ENCODE measurements at regions not wholly inside any gene's neighbourhood (a gene's known extent, or its start where the extent isn't known, plus 50 kb on each side); places are given as distances from the start of the nearest gene placed in this dataset.
"Not testable (repeated sequence)": the region's sequence is repeated elsewhere in the genome, so short reads cannot be mapped to it uniquely, and the experiment has no call there.

DNA sequence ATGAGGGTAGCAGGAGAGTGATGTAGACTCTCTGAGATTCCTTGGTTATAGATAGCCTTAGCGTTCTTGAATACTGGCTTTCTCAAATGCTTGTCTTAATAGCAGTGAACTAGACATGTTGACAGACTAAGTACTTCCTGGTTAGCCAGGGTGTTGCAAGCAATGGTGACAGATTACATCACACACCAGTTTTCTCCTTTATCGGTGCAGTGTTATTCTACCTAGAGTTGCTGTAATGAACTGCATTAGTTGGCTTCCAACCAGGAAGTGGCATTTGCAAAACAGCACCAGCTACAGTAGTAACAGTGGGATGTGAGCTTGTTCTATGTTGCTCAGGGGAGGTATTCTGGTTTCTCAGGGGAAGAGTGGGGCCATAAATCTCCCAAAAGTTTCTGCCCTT lies 582.2 kb upstream of the DDX18 start:
- no peak for DNase-seq

DNA sequence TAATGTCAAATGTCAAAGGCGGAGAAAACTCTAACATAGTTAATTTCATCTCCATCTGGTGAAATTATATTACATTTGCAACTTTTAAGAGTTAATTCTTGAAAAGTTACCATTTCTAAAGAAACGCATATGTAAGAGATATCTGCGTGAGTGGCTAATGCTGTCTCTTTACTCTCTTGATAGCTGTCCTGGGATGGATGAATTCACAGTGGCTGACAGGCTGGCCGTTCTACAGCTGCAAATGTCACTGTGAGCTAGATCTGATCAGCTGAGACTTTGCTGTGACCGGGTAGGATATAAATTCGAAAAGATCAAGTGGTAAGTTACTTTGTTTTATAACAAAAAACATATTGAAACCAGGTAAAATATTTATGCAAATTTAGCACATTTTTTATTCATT lies 557.1 kb upstream of the DDX18 start:
- DNase-seq, result no peak

DNA sequence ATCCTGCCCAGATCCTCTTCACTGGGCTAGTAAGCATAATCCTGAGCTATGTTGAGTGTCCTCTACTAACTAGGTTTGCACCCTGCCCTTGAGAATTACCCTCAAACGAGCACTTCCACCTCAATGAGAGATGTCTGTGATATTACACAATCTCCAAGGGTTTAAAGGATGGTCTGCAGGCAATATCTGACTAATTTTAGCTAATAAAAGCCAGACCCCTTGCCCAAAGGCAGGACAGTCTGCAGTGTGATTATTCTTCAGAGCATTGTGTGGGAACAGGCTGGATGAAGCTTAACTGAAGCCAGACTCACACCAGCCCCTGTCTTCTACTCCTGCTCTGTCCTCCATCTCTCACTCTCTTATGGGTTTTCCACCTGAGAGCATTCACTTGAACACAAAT lies 544.9 kb upstream of the DDX18 start:
- no peak for DNase-seq

DNA sequence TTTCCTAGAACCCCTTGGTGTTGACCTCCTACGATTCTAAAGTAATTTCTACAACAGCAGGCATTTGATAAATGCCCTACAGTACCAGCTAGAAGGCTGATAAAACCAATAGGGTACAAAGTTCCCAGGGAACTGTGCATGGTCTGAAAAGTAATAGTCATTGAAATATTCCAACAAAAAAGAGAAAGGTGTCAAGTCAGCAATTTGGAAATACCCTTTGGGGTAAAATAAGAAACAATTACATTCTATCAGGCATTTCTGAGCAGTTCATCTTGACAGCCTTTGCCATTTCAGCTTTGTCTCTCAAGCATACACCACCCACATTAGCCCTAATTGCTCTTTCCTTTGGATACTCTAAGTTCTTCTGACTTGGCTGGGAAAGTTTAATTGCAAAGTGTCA lies 542.9 kb upstream of the DDX18 start:
- DNase-seq, result no peak

GRCh38 chr2:117273009-117273671 lies 541.4 kb upstream of the DDX18 start:
- DNase-seq, result no peak

DNA sequence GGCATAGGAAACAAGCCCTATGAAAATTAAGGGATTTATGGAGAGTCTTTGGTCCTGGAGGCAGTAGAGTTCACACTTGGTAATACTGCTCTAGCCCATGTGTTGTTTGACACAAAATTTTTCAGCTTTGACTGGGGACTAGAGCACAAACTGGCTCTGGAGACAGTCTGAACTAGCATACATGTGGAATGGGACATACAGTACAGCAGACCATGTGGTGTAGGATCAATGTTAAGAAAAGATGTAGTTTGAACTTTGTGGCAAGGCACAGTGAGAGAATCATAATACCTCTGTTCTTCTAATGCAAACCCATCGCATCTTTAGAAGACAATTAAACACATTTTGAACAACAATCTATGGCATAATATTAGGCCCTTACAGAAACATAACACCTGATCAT lies 521.5 kb upstream of the DDX18 start:
- DNase-seq, result no peak

GRCh38 chr2:117299451-117299850 lies 515.0 kb upstream of the DDX18 start:
- no peak for DNase-seq

DNA sequence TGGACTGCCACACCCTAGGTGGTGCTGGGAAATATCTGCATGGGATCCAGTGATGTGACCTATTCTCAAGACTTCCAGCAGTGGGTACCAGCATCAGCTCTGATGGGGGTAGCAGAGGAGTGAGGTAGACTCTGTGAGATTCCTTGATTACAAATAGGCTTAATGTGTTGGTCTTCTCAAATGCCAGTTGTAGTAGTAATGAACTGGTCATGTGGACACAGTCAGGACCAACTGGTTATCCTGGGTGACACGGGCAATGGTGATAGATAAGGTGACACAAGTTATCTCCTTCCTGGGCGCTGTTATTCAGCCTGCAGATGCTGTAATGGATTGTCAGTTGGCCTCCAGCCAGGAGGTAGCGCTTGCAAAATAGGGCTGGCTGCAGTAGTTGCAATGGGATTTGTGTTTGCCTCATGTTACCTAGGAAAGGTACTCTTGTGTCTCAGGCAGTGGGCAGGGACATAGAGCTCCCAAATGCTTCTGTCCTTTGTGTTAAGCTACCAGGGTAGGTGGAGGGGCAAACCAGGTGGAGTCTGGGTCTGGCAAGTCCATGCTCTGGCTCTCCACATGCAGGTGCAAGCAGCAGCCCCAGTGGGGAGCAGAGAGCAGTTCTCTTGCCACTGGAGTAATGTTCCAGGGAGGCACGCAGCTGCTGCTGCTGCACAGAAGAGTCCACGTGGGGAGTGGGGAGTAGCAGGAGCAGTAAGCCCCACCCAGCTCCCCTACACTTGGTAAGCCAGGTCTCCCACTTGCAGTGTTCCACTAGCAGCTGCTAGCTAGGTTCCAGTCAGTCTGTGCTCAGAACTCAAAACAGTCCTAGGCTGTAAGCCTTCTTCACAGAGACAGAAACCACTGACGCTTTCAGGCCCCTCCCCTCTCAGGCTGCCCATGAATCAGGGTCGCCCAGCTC lies 505.4 kb upstream of the DDX18 start:
- no peak for DNase-seq

GRCh38 chr2:117321816-117322215 lies 492.7 kb upstream of the DDX18 start:
- DNase-seq, result no peak

DNA sequence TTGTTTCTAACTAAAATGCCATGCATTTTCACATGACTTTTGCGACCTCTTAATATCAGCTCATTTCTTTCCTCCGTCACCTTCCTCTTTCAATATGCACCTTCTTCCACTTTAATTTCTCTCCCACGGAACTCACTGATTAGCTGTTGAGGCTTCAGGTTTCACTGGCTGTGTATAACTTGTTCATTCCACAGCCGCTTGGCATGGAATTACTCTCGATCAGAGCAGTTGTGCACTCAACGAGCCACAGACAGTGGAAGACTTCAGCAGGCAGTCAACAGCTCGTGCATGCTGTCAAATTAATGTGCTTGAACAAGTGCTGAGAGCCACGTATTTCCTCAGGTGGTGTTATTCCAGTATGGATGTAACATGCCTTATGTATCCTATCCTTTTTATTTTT lies 491.2 kb upstream of the DDX18 start:
- DNase-seq, result no peak

GRCh38 chr2:117330641-117331040 lies 483.9 kb upstream of the DDX18 start:
- DNase-seq, result no peak

DNA sequence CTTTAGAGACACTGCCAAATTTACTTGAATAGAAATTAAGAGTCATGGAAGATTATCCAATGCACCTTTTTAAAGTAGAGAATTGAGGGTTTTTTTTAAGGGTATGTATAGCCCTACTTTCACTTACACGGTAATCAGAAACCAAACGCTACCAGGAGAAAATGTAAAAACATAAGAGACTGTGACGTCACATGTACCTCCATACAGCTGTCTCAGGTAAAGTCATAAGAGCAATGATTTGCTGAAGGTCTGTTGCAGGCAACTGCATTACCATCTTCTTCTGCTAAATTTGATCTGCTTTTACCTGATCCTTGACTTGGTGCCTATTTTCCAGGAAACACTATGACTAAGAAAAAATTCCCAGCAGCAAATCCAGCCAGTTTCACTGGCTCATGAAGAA lies 478.5 kb upstream of the DDX18 start:
- DNase-seq, result no peak

DNA sequence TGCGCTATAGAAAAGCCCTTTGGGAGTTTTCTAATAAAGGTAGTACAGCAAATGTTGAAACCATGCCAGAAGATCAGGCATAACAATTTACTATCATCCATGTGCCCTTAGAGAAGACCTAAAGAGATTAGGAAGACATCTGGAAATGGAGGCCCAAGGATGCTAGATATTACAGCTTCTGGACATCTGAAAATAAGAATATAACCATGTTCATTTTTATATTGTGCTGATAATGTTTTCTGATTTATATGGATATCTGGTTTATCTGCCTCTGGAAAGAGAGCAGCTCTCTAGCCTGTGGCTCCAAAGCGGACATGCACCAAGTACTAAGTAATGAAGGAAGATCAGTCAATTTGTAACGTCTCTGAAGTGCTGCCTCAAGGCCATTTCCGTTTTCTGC lies 478.0 kb upstream of the DDX18 start:
- DNase-seq, result no peak

DNA sequence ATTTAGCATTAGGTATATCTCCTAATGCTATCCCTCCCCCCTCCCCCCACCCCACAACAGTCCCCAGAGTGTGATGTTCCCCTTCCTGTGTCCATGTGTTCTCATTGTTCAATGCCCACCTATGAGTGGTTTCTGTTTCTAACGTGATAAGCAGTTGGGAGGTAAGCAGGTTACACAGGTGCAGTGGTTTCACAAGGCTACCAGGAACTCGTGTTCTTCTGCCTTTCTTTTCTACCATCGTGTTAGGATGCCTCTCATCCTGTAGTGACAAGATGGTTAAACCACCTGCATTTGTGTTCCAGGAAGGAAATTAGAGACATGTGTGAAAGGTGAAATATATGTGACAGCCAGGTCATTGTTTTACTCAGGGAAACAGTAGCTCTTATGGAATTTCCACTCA lies 476.5 kb upstream of the DDX18 start:
- not testable (repeated sequence) for DNase-seq

GRCh38 chr2:117339980-117340379 lies 474.5 kb upstream of the DDX18 start:
- DNase-seq, result no peak

- DNase-seq, result no peak
Measured at GRCh38 chr2:117341690-117342089, 472.8 kb upstream of the DDX18 start.

GRCh38 chr2:117342415-117342814 lies 472.1 kb upstream of the DDX18 start:
- no peak for DNase-seq

DNA sequence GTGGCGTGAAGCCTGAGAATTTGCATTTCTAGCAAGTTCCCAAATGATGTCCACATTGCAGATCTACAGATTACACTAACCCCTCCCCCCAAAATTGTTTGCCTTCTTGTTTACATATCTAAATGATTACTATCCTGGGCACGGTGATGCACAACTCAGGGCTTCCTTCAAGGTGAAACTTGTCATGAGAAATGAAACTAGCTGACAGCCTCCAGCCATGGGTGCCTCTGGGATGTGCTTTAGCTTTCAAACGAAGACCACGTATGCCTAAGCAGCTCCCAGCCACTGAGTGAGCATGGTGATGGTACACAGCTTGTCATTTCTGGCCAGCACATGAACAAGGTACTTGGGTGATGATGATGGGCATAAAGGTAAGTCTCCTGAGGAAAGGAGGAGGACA lies 464.8 kb upstream of the DDX18 start:
- DNase-seq, result no peak

DNA sequence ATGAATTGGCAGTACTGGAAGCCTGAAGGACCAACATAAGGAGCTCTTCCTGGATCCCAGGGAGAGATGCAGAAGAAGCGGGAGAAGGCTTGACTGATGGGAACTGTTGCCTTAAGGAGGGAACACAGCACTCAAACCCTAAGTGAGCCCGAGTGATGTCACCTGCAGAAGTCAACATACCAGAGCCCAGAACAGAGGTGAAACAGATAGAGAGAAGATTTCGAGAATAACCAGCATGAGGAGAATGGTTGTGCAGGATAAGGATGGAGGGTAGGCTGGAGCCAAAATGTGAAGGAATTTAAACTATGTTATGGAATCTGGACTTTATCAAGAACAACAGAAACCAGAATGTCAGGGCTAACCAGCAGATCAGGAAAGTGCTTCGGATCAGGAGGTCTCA lies 463.1 kb upstream of the DDX18 start:
- DNase-seq, result no peak

DNA sequence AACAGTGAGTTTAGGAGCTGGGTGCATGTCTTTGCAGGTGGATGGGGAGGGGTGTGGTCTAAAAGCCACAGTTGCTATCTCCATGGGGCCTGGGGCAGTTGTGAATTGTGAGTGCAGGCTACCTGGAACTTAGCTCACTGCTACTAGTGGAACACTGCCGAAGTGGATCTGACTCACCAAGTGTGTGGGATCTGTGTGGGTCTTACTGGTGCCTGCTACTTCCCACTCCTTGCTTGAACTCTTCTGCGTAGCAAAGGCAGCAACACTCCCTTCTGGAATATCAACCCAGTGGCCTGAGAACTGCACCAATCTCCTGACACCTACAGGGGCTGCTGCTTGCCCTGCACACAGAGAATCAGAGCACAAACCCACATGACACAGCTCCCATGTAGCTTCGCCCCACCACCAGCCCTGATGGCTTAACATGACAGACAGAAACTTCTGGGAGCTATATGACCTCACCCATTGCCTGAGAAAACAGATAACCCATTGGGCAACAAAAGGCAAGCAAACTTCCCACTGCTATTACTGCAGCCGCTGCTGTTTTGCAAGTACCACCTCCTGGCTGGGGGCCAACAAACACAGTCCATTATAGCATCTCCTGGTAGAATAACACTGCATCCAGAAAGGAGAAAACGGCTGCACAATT lies 455.1 kb upstream of the DDX18 start:
- no peak for DNase-seq

GRCh38 chr2:117360586-117360985 lies 453.9 kb upstream of the DDX18 start:
- DNase-seq, result no peak

GRCh38 chr2:117378653-117379052 lies 435.8 kb upstream of the DDX18 start:
- no peak for DNase-seq

DNA sequence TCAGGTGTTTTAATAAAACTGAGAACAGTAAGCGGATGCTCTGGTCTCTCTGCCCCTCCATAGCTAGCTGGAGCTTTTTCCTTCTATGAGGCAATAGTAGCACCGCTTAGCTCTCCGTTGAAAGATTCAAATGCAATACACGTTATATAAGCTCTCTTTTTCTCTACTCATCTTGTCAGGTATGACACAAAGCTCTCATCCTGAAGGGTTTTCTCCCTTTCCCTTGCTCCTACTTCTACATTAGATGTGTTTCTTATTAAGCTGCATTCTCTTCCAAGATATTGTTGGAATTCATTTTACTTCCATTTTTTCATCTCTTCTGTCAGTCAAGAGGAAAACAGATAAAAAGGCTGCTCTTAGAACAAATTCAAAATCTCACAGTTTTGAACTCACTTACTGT lies 434.6 kb upstream of the DDX18 start:
- DNase-seq, result no peak

DNA sequence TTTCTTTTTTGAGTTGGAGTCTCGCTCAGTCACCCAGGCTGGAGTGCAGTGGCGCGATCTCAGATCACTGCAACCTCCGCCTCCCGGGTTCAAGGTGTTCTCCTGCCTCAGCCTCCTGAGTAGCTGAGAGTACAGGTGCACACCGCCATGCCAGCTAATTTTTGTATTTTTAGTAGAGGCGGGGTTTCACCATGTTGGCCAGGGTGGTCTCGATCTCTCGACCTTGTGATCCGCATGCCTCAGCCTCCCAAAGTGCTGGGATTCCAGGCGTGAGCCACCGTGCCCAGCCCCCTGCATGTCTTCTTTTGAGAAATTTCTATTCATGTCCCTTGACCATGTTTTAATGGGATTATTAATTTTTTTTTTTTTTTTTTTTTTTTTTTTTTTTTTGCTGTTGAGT lies 430.5 kb upstream of the DDX18 start:
- not testable (repeated sequence) for DNase-seq

Data from T-helper 2 cell (primary cell).